ENCODE measurements at regions not wholly inside any gene's neighbourhood (a gene's known extent, or its start where the extent isn't known, plus 50 kb on each side); places are given as distances from the start of the nearest gene placed in this dataset.

GRCh38 chr12:75592086-75592485 lies 80.7 kb upstream of the KRR1 start:
- no peak for TF ChIP-seq CTCF (conservative IDR thresholded peaks at IDR 0.05 in 1 of 2, IDR thresholded peaks at IDR 0.05 in 1 of 2; ENCODE audit: low read depth in 1 of 2, low read length in 2 of 2)
- no peak for TF ChIP-seq EZH2 (IDR thresholded peaks at IDR 0.05; ENCODE audit: low read length, missing control alignments)
